Motor neuron (in vitro differentiated cells): ENCODE measurements at regions not wholly inside any gene's neighbourhood (a gene's known extent, or its start where the extent isn't known, plus 50 kb on each side); places are given as distances from the start of the nearest gene placed in this dataset.

Experiments used
- ATAC-seq, 8 experiments: fragments of 200-7000 bp; cut with Tn5 transposase; replicated peaks in 6 of 8; 2 replicates each; pipeline ENCODE4 v1.8.0; 2021; ENCODE audit warnings: mild to moderate bottlenecking in 8 of 8, moderate library complexity in 8 of 8
- H3K27ac ChIP-seq, 2 donors: fragments of 250-450 bp; sonication (Bioruptor Pico); 2 replicates each; pipeline ENCODE4 v1.9.0; 2021; ENCODE audit warnings: antibody characterized with exemption in 2 of 2, mild to moderate bottlenecking in 2 of 2, moderate library complexity in 1 of 2
- H3K4me1 ChIP-seq, 2 donors: fragments of 250-450 bp; sonication (Bioruptor Pico); replicated peaks in 1 of 2; 2 replicates each; pipeline ENCODE4 v1.6.1; 2021; ENCODE audit warnings: antibody characterized with exemption in 2 of 2, mild to moderate bottlenecking in 2 of 2, moderate library complexity in 1 of 2
- H3K4me3 ChIP-seq, 5 donors: fragments of 250-450 bp; sonication (Bioruptor Pico); 2 replicates each; pipeline ENCODE4 v1.9.0; 2021; ENCODE audit warnings: antibody characterized with exemption in 5 of 5, mild to moderate bottlenecking in 5 of 5, moderate library complexity in 4 of 5
- WGBS, 10 experiments: fragments of 450-650 bp; shearing (Covaris generic); methylation state at CpG; one replicate each; pipeline ENCODE4 v1.0.0; 2022; 5-methylcytosine and 5-hydroxymethylcytosine counted together
- in situ Hi-C, 9 experiments: fragments of 400-800 bp; cut with MboI; loops; one replicate each; pipeline ENCODE4 v1.15.0; 2021; ENCODE audit warnings: low sequenced_read_pairs in 9 of 9, low pct_unique_long_range_greater_than_20kb in 2 of 9; ENCODE audit not compliant: unreplicated experiment in 9 of 9

DNA sequence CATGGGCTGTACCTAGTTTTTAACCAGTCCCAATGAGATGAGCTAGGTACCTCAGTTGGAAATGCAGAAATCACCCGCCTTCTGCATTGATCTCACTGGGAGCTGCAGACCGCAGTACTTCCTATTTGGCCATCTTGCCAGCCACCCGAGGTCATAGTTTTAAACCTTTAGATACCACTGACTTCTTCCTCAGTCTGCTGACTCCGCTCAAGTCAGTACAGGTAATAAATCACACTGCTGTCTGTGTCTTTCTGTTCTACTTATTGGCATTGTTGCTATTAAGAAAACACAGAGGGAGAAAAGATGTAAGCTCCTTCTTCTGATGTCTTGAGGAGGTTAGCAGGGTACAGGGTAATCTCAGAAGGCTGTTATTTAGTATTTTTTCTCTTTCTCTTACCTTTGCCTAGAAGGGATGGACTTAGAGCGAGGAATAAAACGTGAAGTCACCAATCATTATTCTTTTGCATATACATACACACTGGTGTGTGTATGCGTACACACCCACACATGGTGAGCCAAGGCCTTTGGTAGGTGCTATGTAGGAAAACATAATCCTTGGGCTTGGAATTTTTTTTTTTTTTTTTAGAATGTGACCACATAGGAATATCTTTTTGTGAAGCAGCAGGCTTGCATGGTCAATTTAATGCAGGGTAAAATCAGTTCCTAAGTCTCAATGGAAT, 197.2 kb downstream of the EDEM1 start:
- in situ Hi-C loops, result no loop called here
- peak in 3 of 8 experiments; percentile 61 to 96 (median 87) for ATAC-seq
- WGBS, 10 experiments, result 4 to 87% (median 45%) methylated on average over 1 to 7 of the region's 7 CpGs; no CpG with 5 or more reads in 1 of the 10 experiments
- Histone ChIP-seq H3K27ac (no peak overlapping the region), H3K4me3 (no peak overlapping the region), H3K4me1 (no peaks in the 10 kb centered on the region)

DNA sequence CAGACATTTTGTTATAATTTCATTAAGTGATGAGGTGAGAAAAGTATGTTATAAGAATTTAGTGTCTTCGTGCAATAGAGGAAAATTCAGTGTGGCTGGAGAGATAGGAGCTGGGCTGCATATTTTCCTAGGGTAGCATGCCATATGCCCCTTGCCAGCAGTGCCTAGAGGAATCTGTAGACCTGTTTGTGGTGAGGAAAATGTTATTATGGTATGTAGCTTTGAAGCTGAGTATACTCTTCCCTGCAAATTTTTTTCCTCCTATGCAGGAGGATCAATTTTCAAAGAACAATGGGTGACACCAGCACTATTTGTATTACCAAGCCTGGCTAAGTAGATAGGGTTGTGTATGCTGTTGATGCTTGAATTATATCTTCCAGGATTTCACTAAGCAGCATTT, 200.6 kb downstream of the EDEM1 start:
- 0 to 86% (median 40%) methylated on average over 1 of the region's 1 CpG; no CpG with 5 or more reads in 5 of the 10 experiments for WGBS, 10 experiments
- Histone ChIP-seq H3K4me1 (no peaks in the 10 kb centered on the region), H3K27ac (no peak overlapping the region), H3K4me3 (no peak overlapping the region)
- in situ Hi-C loops, result no loop called here
- no peak for ATAC-seq

DNA sequence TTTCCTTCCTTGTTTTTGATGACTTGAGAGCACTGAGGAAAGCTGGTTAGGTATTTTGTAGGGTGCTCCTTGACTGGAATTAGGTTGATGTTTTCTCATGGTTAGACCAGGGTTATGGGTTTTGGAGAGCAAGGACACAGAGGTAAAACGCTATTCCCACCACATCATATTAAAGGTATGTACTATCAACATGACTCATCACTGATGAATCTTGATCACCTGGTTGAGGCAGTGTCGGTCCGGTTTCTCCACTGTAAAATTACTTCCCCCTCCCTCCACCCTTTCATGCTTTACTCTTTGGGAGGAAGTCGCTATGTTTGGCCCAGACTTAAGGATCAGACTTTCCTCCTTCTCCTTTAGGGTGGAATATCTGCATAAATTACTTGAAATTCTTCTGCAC, 201.6 kb downstream of the EDEM1 start:
- Histone ChIP-seq H3K4me3 (no peak overlapping the region), H3K4me1 (no peaks in the 10 kb centered on the region)
- no peak for ATAC-seq

DNA sequence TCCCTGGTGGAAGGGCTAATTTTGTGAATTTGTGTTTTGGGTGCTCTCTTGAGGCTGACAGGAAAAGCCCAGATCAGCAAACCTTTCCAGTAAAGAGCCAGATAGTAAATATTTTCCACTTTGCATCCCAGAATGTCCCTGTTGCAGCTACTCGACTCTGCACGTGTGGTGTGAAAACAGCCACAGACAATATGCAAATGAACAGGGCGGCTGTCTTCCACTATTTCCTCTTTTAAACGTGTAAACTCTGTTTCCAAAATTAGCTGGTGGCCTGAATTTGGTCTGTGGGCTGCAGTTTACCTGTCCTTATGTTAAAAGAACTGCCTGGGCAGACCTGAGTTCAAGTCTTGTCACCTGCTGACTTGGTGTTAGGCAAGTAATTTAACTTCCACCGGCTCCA, 202.7 kb downstream of the EDEM1 start:
- Histone ChIP-seq H3K27ac (no peak overlapping the region), H3K4me1 (no peaks in the 10 kb centered on the region), H3K4me3 (no peak overlapping the region)
- WGBS, 10 experiments, result 6 to 63% (median 38%) methylated on average over 3 to 5 of the region's 5 CpGs; no CpG with 5 or more reads in 3 of the 10 experiments
- in situ Hi-C loops, result no loop called here
- no peak for ATAC-seq

More for the DNA sequence above, 201.6 kb downstream of the EDEM1 start:
- no peak overlapping the region for H3K27ac ChIP-seq
- in situ Hi-C loops, result no loop called here
- WGBS, 10 experiments, result 31 to 100% (median 77%) methylated on average over 1 to 4 of the region's 4 CpGs; no CpG with 5 or more reads in 1 of the 10 experiments

DNA sequence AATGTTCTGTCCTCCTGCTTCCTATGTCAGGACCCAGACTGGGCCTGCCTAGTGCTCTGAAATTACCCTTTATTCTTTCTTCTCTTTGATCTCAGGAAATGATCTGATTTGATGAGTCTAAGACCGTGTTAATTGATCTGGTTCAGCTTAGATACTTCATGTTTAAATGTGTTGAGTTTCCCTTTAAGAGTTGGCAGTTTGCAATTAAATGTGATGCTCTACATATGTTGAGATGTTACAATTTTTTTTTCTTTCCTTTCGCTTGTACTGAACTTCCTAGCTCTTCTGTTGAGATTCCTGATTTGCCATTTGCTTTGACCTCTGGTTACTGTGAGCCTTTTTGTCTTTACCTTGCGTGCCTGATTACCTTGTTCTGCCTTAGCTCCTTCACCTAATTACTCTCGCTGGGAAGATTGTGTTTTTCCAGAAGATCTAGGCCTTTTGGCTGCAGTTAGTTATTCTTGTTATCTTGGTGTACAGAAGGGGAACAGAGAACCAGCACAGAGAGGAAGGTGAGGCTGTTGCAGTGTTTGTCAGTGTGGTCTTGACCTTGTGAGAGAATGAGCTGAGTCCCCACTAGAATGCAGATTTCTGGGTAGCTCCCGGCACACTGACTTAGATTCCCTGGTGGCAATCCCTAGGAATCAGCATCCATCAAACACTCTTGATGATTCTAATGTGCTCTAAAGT, 203.6 kb downstream of the EDEM1 start:
- 0 to 88% (median 44%) methylated on average over 1 to 5 of the region's 5 CpGs for WGBS, 10 experiments
- no peak overlapping the region for H3K4me3 ChIP-seq
- in situ Hi-C loops, result no loop called here
- ATAC-seq, result no peak
- no peak overlapping the region for H3K27ac ChIP-seq
- H3K4me1 ChIP-seq, result no peaks in the 10 kb centered on the region

DNA sequence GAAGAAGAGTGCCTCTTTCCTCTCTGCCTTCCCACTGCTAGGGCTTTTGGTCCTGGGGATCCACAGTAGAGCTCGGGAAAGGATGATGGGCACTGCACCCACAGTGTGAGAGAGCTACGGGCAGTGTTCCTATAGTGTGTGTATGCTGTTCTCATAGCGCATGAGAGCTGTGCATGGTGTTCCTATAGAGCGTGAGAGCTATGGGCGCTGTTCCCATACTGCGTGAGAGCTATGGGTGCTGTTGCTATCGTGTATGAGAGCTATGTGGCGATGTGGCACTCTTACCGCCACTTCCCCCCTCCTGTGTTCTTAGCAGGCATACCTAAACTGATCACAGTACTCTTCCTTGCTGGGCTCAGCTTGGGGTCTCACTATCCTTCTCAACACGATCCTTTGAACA, 213.5 kb downstream of the EDEM1 start:
- in situ Hi-C loops, result no loop called here
- Histone ChIP-seq H3K4me3 (no peak overlapping the region), H3K4me1 (no peaks in the 10 kb centered on the region), H3K27ac (no peak overlapping the region)
- 18 to 100% (median 73%) methylated on average over 1 to 7 of the region's 10 CpGs; no CpG with 5 or more reads in 4 of the 10 experiments for WGBS, 10 experiments
- ATAC-seq, result no peak

DNA sequence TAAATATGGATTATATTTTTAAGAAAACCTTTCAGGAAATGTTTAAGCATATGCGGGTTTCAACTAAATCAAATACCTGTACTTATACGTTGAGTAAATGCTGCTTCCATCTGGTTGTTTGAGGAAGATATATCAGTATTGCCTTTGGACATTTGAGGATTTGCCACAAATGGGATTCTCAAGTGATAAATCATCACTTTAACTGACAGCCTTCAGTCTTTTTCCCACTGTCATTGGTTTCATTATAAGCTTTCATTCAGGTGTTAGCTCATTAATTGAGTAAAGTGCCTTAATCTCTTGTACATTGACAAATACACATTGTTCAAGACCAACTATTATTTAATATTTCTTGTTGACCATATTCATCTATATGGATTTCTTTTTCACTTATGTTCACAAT, 217.2 kb downstream of the EDEM1 start:
- Histone ChIP-seq H3K4me1 (no peaks in the 10 kb centered on the region), H3K4me3 (no peak overlapping the region), H3K27ac (no peak overlapping the region)
- in situ Hi-C loops, result no loop called here
- no peak for ATAC-seq
- whole genome bisulfite sequencing, 10 experiments, result 0 to 100% (median 77%) methylated on average over 1 to 2 of the region's 2 CpGs

DNA sequence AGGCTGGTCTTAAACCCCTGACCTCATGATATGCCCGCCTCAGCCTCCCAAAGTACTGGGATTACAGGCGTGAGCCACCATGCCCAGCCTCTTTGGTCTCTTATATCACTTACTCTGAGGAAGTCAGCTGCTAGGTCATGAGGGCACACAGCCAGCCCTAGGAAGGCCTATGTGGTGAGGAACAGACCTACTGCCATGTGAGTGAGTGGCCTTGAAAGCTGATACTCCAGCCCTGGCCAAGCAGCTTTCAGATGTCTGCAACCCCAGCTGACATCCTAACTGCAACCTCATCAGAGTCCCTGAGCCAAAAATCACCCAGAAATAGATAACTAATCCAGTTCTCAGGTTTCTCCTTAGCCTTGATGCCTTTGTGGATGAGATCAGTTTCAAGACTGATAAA, 224.3 kb downstream of the EDEM1 start:
- WGBS, 10 experiments, result 70 to 100% (median 90%) methylated on average over 1 to 2 of the region's 2 CpGs; no CpG with 5 or more reads in 7 of the 10 experiments
- Histone ChIP-seq H3K4me3 (no peak overlapping the region), H3K4me1 (no peaks in the 10 kb centered on the region), H3K27ac (no peak overlapping the region)
- ATAC-seq, result peak in 1 of 8 experiments; percentile 24
- in situ Hi-C loops, result no loop called here

DNA sequence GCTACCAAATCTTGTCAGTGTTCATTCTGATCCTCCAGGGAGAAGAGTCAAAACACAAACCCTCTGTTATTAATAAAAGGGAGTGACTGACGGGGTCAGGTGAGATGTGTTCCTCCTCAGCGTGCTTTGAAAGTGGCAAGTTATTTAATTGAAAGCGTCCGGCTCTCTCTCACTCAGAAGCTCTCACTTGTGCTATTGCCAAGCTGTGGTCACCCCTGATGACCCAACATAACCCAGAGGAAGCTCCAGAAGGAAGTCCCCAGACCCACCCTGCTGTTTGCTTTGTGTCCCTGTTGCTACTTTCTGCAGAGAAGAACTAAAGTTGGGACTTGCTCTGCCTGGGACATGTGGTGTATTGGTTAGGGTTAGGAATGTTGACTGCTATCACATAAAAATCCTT, 235.6 kb downstream of the EDEM1 start:
- H3K4me1 ChIP-seq, result peaks cover 0 to 5% of the 10 kb centered on the region in 2 donors
- no peak for ATAC-seq
- no peak overlapping the region for H3K27ac ChIP-seq
- in situ Hi-C loops, result no loop called here
- no peak overlapping the region for H3K4me3 ChIP-seq
- WGBS, 10 experiments, result 27 to 100% (median 84%) methylated on average over 2 to 4 of the region's 4 CpGs; no CpG with 5 or more reads in 5 of the 10 experiments

DNA sequence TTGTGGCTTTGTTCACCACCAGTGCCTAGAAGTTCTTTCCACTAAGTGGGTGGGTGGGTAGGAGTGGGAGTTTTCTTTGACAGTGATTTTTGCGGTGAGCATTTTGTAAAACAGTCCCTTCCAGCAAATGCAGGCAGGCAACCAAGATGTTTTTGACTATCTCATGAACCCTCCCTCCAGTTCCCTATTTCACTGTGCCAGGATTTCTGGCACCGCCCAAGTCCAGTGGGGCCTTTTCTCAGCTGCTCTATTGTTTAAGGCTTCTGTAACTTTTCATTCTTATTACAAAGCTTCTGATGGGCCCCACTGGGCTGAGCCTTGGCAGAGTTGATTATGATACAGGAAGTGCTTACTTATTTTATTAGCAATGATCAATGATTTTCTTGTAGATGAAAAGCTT, 236.0 kb downstream of the EDEM1 start:
- H3K4me1 ChIP-seq, result peaks cover 3 to 8% of the 10 kb centered on the region in 2 donors
- H3K4me3 ChIP-seq, result no peak overlapping the region
- H3K27ac ChIP-seq, result no peak overlapping the region
- in situ Hi-C loops, result no loop called here
- WGBS, 10 experiments, result 0 to 100% (median 60%) methylated on average over 1 to 2 of the region's 2 CpGs; no CpG with 5 or more reads in 4 of the 10 experiments
- ATAC-seq, result peak in 2 of 8 experiments; percentile 13 to 58

DNA sequence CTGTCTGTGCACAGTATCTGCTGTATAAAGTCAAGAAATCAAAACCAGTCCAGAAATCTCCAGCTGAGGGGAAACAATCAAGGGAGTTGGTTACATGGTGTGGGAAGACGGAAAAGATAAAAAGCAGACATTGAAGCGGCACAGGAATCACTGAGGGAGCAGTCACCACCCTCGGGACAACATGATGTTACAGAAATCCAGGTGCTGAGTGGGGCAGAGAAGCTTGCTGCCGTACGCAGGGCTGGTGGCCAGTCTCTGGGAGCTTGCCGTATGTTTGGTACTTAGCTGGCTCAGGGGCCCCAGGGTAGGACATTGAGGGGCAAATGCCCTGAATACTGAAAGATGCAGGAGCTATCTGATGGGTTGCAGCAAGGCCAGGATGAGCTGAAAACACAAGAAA, 237.9 kb downstream of the EDEM1 start:
- no peak overlapping the region for H3K27ac ChIP-seq
- in situ Hi-C loops, result loop anchor here in 1 of 9 experiments (25.0 kb wide), 2 partner anchors 287 to 1362 kb away; no protein-coding TSS in a partner anchor
- ATAC-seq, result no peak
- peaks cover 10 to 15% of the 10 kb centered on the region in 2 donors for H3K4me1 ChIP-seq
- WGBS, 10 experiments, result 20 to 100% (median 60%) methylated on average over 1 to 4 of the region's 6 CpGs; no CpG with 5 or more reads in 3 of the 10 experiments
- no peak overlapping the region for H3K4me3 ChIP-seq

DNA sequence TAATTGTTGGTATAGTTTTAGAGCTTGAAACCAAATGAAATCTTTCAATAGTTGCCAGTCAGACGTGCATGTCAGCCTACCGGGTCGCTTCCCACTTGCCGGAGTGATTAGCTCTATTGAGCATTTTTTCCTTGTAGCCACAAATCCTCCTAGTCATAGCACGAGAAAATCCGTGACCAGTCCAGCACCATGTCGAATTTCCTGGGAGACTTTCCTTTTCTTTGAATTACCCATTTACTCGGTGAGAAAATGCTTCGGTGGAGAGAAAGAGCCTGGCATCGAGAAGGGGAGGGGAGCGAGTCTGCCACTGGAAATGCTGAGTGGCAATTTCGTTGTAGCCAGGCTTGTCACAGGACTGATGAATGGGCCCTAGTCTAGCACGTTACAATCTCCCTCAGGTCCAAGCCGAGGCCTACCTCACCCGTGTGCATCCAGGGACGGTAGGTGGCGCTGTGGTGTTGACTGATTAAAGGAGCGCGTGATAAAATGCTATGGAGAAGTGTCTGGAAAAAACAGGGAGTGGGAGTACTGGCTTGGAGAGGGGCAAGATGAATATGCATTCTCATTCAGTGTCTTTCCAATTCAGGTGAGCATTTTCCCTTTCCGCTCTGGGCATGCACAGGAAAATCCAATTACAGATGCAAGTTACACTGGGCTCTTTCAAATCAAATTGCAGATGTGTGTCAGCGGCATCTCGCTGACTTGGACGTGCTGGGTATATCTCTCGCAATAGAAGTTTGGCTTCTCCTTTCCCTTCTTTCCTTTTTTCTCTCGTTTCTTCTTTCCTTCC, 238.8 kb downstream of the EDEM1 start:
- H3K27ac ChIP-seq, result no peak overlapping the region
- H3K4me1 ChIP-seq, result peaks cover 10 to 15% of the 10 kb centered on the region in 2 donors
- ATAC-seq, result peak; percentile 48 to 98 (median 88)
- in situ Hi-C loops, result loop anchor here in 1 of 9 experiments (25.0 kb wide), 2 partner anchors 286 to 1361 kb away; no protein-coding TSS in a partner anchor
- 28 to 80% (median 42%) methylated on average over 5 to 24 of the region's 25 CpGs for WGBS, 10 experiments
- H3K4me3 ChIP-seq, result no peak overlapping the region

DNA sequence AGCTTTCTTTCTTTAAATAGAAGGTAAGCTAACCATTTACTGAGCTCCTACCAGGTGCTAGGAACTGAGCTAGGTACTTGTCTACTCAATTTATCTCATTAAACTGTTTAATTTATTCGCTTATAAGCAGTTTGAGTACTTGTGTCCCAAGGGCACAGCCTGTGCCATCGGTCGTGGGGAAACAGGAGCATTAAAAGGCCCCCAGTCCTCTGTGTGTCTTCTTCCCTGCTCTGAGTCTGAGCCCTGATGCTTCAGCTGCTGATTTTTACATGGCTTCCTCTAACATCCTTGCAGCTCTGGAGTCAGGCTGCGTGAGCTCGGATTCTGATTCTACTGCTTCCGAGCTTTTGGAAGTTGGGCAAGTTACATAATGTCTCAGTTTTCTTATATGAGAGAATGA, 239.5 kb downstream of the EDEM1 start:
- Histone ChIP-seq H3K27ac (no peak overlapping the region), H3K4me1 (peaks cover 10 to 15% of the 10 kb centered on the region in 2 donors), H3K4me3 (no peak overlapping the region)
- in situ Hi-C loops, result loop anchor here in 1 of 9 experiments (25.0 kb wide), 2 partner anchors 285 to 1360 kb away; no protein-coding TSS in a partner anchor
- ATAC-seq, result no peak
- 50 to 100% (median 76%) methylated on average over 1 to 5 of the region's 6 CpGs; no CpG with 5 or more reads in 1 of the 10 experiments for WGBS, 10 experiments
